GM19240 (cell line): ENCODE measurements at regions not wholly inside any gene's neighbourhood (a gene's known extent, or its start where the extent isn't known, plus 50 kb on each side); places are given as distances from the start of the nearest gene placed in this dataset.
"Not testable (repeated sequence)": the region's sequence is repeated elsewhere in the genome, so short reads cannot be mapped to it uniquely, and the experiment has no call there.

Source experiments
- DNase-seq: peaks from one replicate; pipeline ENCODE4 v3.0.0; 2011; ENCODE audit warnings: low spot score; ENCODE audit not compliant: insufficient read length

GRCh38 chr15:62320259-62320658, 155.2 kb upstream of the C2CD4B start:
- no peak for DNase-seq

- no peak for DNase-seq
These were observed 158.3 kb upstream of the C2CD4B start for GRCh38 chr15:62323353-62323890.

- no peak for DNase-seq
These were observed 159.3 kb upstream of the C2CD4B start for GRCh38 chr15:62324382-62324781.

- DNase-seq = no peak
These were observed 160.5 kb upstream of the C2CD4B start for GRCh38 chr15:62325597-62325996.

- DNase-seq = no peak
These were observed 161.5 kb upstream of the C2CD4B start for GRCh38 chr15:62326460-62327011.

GRCh38 chr15:62327406-62327805, 162.3 kb upstream of the C2CD4B start:
- DNase-seq = no peak

GRCh38 chr15:62332472-62332871, 167.4 kb upstream of the C2CD4B start:
- not testable (repeated sequence) for DNase-seq

- DNase-seq = no peak
These were observed 169.5 kb upstream of the C2CD4B start for GRCh38 chr15:62334536-62334935.

GRCh38 chr15:62337934-62338333, 172.8 kb upstream of the C2CD4B start:
- DNase-seq = no peak

GRCh38 chr15:62338497-62338896, 173.4 kb upstream of the C2CD4B start:
- no peak for DNase-seq

- DNase-seq = no peak
These were observed 177.9 kb upstream of the C2CD4B start for GRCh38 chr15:62342959-62343358.

GRCh38 chr15:62343397-62343796, 178.3 kb upstream of the C2CD4B start:
- no peak for DNase-seq

- DNase-seq = peak; percentile 52
These were observed 179.9 kb upstream of the C2CD4B start for GRCh38 chr15:62344806-62345539.

- DNase-seq = no peak
These were observed 181.1 kb upstream of the C2CD4B start for GRCh38 chr15:62346168-62346567.

GRCh38 chr15:62348118-62348517, 183.0 kb upstream of the C2CD4B start:
- no peak for DNase-seq

GRCh38 chr15:62348623-62349022, 183.5 kb upstream of the C2CD4B start:
- DNase-seq = no peak

- DNase-seq = no peak
These were observed 187.7 kb upstream of the C2CD4B start for GRCh38 chr15:62352817-62353216.

- DNase-seq = no peak
These were observed 192.3 kb upstream of the C2CD4B start for GRCh38 chr15:62357431-62357830.

- no peak for DNase-seq
These were observed 194.3 kb upstream of the C2CD4B start for GRCh38 chr15:62359416-62359815.

GRCh38 chr15:62360332-62361097, 195.4 kb upstream of the C2CD4B start:
- no peak for DNase-seq

- no peak for DNase-seq
These were observed 197.1 kb upstream of the C2CD4B start for GRCh38 chr15:62362144-62362543.

GRCh38 chr15:62362608-62363007, 197.5 kb upstream of the C2CD4B start:
- DNase-seq = no peak
